ENCODE measurements at regions not wholly inside any gene's neighbourhood (a gene's known extent, or its start where the extent isn't known, plus 50 kb on each side); places are given as distances from the start of the nearest gene placed in this dataset.

DNA sequence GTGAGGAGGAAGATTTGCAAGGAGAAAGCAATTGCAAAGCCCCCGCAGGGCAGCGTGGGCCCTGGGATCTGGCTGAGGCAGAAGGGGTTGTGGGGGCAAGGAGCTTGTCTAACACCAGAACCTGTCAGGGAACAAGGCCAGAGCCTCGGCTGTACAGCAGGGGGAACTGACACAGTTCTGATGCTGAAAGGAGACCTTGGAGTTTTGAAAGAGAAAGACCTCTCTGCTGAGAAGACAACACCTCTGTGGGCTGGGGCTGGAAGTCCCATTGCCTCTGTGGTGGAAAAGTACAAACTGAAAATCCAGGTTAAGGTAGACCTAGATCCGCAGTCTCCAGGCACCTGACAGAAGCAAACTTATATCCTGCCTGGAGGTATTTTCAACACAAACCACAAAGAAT lies 86.9 kb upstream of the CST7 start:
- no peak overlapping the region for H3K27ac Mint-ChIP-seq
- H3K4me1 Mint-ChIP-seq (ENCODE audit: low read depth), result peaks cover 13% of the 10 kb centered on the region
- no peaks in the 10 kb centered on the region for H3K27me3 Mint-ChIP-seq (ENCODE audit: low read depth)
- no peak overlapping the region for H3K4me3 Mint-ChIP-seq
- no peak for DNase-seq (ENCODE audit: low spot score)
- no peaks in the 10 kb centered on the region for H3K36me3 Mint-ChIP-seq (ENCODE audit: low read depth)
- peaks cover 33% of the 10 kb centered on the region for H3K9me3 Mint-ChIP-seq

DNA sequence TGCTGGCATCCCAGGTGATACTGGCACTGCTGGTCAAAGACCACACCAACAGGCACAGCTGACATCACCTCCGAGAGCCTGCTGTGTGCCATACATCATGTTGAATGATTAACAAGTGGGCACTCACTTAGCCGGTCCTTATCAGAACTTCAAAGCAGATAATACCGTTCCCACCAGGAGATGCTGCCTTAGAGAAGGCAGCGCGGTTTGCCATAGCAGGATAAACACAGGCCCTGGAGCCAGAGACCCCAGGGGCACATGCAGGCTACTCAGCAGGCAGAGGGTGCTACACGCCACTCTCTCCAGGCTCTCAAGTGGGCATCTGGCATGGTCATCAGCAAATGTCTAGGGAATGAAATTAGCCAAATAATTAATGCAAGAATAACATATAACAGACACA lies 86.5 kb upstream of the CST7 start:
- Mint-ChIP-seq H3K27me3 (ENCODE audit: low read depth) (no peaks in the 10 kb centered on the region), H3K4me1 (ENCODE audit: low read depth) (peaks cover 11% of the 10 kb centered on the region), H3K27ac (no peak overlapping the region), H3K4me3 (no peak overlapping the region), H3K36me3 (ENCODE audit: low read depth) (no peaks in the 10 kb centered on the region), H3K9me3 (peaks cover 33% of the 10 kb centered on the region)
- no peak for DNase-seq (ENCODE audit: low spot score)

- Mint-ChIP-seq H3K36me3 (ENCODE audit: low read depth) (no peaks in the 10 kb centered on the region), H3K27me3 (ENCODE audit: low read depth) (no peaks in the 10 kb centered on the region), H3K4me3 (no peak overlapping the region), H3K27ac (no peak overlapping the region), H3K4me1 (ENCODE audit: low read depth) (peaks cover 6% of the 10 kb centered on the region), H3K9me3 (peaks cover 27% of the 10 kb centered on the region)
- no peak for DNase-seq (ENCODE audit: low spot score)
These were observed 85.7 kb upstream of the CST7 start for GRCh38 chr20:24863356-24863755.

- Mint-ChIP-seq H3K4me3 (no peak overlapping the region), H3K4me1 (ENCODE audit: low read depth) (no peaks in the 10 kb centered on the region), H3K9me3 (peaks cover 21% of the 10 kb centered on the region), H3K27me3 (ENCODE audit: low read depth) (no peaks in the 10 kb centered on the region), H3K27ac (no peak overlapping the region), H3K36me3 (ENCODE audit: low read depth) (no peaks in the 10 kb centered on the region)
- DNase-seq (ENCODE audit: low spot score), result no peak
These were observed 83.1 kb upstream of the CST7 start for GRCh38 chr20:24866008-24866407.

- H3K36me3 Mint-ChIP-seq (ENCODE audit: low read depth), result no peaks in the 10 kb centered on the region
- H3K4me3 Mint-ChIP-seq, result no peak overlapping the region
- H3K27me3 Mint-ChIP-seq (ENCODE audit: low read depth), result no peaks in the 10 kb centered on the region
- H3K27ac Mint-ChIP-seq, result no peak overlapping the region
- no peak for DNase-seq (ENCODE audit: low spot score)
- H3K9me3 Mint-ChIP-seq, result peaks cover 21% of the 10 kb centered on the region
- no peaks in the 10 kb centered on the region for H3K4me1 Mint-ChIP-seq (ENCODE audit: low read depth)
These were observed 82.3 kb upstream of the CST7 start for GRCh38 chr20:24866742-24867141.

- H3K4me3 Mint-ChIP-seq, result no peak overlapping the region
- peaks cover 21% of the 10 kb centered on the region for H3K9me3 Mint-ChIP-seq
- DNase-seq (ENCODE audit: low spot score), result no peak
- no peaks in the 10 kb centered on the region for H3K36me3 Mint-ChIP-seq (ENCODE audit: low read depth)
- H3K27me3 Mint-ChIP-seq (ENCODE audit: low read depth), result no peaks in the 10 kb centered on the region
- no peaks in the 10 kb centered on the region for H3K4me1 Mint-ChIP-seq (ENCODE audit: low read depth)
- H3K27ac Mint-ChIP-seq, result no peak overlapping the region
These were observed 81.5 kb upstream of the CST7 start for GRCh38 chr20:24867556-24867955.

GRCh38 chr20:24868396-24868927 lies 80.6 kb upstream of the CST7 start:
- no peak overlapping the region for H3K27ac Mint-ChIP-seq
- H3K9me3 Mint-ChIP-seq, result peaks cover 16% of the 10 kb centered on the region
- H3K27me3 Mint-ChIP-seq (ENCODE audit: low read depth), result no peaks in the 10 kb centered on the region
- H3K36me3 Mint-ChIP-seq (ENCODE audit: low read depth), result no peaks in the 10 kb centered on the region
- no peak for DNase-seq (ENCODE audit: low spot score)
- no peaks in the 10 kb centered on the region for H3K4me1 Mint-ChIP-seq (ENCODE audit: low read depth)
- no peak overlapping the region for H3K4me3 Mint-ChIP-seq

GRCh38 chr20:24868959-24869358 lies 80.1 kb upstream of the CST7 start:
- DNase-seq (ENCODE audit: low spot score), result no peak
- Mint-ChIP-seq H3K9me3 (peaks cover 14% of the 10 kb centered on the region), H3K4me1 (ENCODE audit: low read depth) (no peaks in the 10 kb centered on the region), H3K27me3 (ENCODE audit: low read depth) (no peaks in the 10 kb centered on the region), H3K4me3 (no peak overlapping the region), H3K36me3 (ENCODE audit: low read depth) (no peaks in the 10 kb centered on the region), H3K27ac (no peak overlapping the region)

DNA sequence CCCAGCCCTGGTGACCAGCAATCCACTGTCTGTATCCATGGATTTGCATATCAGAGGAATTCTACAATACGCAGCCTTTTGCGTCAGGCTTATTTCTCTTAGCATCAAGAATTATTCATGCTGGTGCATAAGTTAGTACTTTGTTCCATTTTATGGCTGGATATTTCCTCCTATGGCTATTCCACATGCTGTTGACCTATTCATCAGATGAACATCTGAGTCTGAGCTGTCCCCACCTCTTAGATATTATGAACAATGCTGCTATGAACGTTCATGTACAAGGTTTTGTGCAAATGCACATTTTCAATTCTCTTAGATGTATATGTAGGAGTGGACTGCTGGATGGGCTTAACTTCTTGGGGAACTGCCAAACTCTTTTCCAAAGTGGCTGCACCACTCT lies 79.0 kb upstream of the CST7 start:
- Mint-ChIP-seq H3K4me1 (ENCODE audit: low read depth) (no peaks in the 10 kb centered on the region), H3K27ac (no peak overlapping the region), H3K27me3 (ENCODE audit: low read depth) (peaks cover 3% of the 10 kb centered on the region), H3K9me3 (peaks cover 8% of the 10 kb centered on the region), H3K4me3 (no peak overlapping the region), H3K36me3 (ENCODE audit: low read depth) (no peaks in the 10 kb centered on the region)
- DNase-seq (ENCODE audit: low spot score), result no peak

- DNase-seq (ENCODE audit: low spot score), result no peak
- Mint-ChIP-seq H3K9me3 (peaks cover under 1% of the 10 kb centered on the region), H3K36me3 (ENCODE audit: low read depth) (no peaks in the 10 kb centered on the region)
These were observed 78.2 kb upstream of the CST7 start for GRCh38 chr20:24870881-24871280.

DNA sequence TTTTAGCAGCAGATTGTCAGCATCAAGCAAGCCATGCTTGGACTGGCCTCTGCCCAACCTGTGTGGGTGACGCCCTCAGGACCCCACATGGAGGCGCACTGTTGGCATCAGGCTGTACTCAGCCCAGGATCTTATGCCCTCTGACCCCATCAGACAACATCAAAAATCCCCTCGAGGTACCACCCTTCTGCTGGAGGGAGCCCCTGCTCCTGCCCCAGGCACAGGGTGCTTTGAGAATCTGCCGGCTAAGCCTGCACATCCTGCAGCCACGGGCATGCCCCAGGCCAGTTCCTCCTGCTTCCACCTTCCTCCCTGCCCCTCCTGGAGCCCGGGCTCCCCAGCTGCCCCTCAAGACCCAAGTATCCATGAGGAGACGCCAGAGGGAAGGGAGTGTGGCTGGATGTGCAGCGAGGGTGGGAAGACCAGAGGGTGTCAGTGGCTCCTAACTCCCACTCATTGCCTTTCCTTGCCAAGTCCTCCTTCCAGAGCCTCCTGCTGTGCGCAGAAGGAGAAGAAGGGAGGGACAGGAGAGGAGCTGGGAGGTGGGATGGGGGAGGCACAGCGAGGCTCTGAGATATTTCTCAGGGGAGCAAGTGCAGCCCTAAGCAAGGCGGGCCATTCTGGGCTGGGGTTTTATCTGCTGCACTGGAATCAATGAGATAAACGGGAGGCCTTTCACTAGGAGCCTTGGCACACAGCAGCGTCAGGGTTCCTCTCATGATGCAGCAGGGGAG lies 77.4 kb upstream of the CST7 start:
- H3K9me3 Mint-ChIP-seq, result no peaks in the 10 kb centered on the region
- no peaks in the 10 kb centered on the region for H3K36me3 Mint-ChIP-seq (ENCODE audit: low read depth)
- peaks cover 5% of the 10 kb centered on the region for H3K27me3 Mint-ChIP-seq (ENCODE audit: low read depth)
- H3K4me3 Mint-ChIP-seq, result no peak overlapping the region
- H3K27ac Mint-ChIP-seq, result no peak overlapping the region
- H3K4me1 Mint-ChIP-seq (ENCODE audit: low read depth), result no peaks in the 10 kb centered on the region
- DNase-seq (ENCODE audit: low spot score), result no peak

More at GRCh38 chr20:24870881-24871280, 78.2 kb upstream of the CST7 start:
- H3K27me3 Mint-ChIP-seq (ENCODE audit: low read depth), result peaks cover 3% of the 10 kb centered on the region
- no peak overlapping the region for H3K27ac Mint-ChIP-seq
- H3K4me1 Mint-ChIP-seq (ENCODE audit: low read depth), result no peaks in the 10 kb centered on the region
- H3K4me3 Mint-ChIP-seq, result no peak overlapping the region

GRCh38 chr20:24872291-24873024 lies 76.6 kb upstream of the CST7 start:
- no peaks in the 10 kb centered on the region for H3K9me3 Mint-ChIP-seq

DNA sequence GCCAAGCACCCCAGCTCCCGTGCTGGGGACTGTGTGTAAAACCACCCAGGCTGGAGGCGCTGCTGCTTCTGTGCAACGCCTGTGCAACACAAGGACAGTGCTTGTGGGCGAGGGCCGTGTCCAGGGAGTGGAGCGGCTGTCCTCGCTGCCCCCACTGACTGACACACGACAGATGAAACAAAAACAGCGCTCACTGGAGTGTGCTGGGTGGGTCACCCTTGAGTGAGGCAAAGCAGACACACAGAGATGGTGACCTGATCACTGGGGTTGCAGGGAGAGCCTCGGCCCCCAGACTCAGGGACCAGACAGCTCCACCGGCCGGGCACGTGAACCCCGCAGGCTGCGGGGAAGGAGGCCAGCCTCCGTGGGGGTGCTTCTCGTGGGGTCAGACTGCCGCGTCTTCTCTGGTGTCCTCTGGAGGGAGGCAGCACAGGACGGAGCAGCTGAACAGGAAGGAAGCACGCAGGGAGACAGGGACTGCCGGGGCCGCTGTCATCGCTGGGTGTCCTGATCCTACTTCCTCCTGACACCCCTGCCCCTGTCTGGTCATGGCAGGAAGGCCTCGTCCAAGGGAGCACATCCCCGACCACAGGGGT lies 75.9 kb upstream of the CST7 start:
- Mint-ChIP-seq H3K9me3 (no peaks in the 10 kb centered on the region), H3K4me3 (no peak overlapping the region), H3K36me3 (ENCODE audit: low read depth) (no peaks in the 10 kb centered on the region), H3K4me1 (ENCODE audit: low read depth) (no peaks in the 10 kb centered on the region), H3K27me3 (ENCODE audit: low read depth) (peaks cover 5% of the 10 kb centered on the region), H3K27ac (no peak overlapping the region)
- DNase-seq (ENCODE audit: low spot score), result no peak

More at GRCh38 chr20:24872291-24873024, 76.6 kb upstream of the CST7 start:
- Mint-ChIP-seq H3K36me3 (ENCODE audit: low read depth) (no peaks in the 10 kb centered on the region), H3K27ac (no peak overlapping the region), H3K4me3 (no peak overlapping the region), H3K27me3 (ENCODE audit: low read depth) (peaks cover 5% of the 10 kb centered on the region), H3K4me1 (ENCODE audit: low read depth) (no peaks in the 10 kb centered on the region)
- DNase-seq (ENCODE audit: low spot score), result no peak

DNA sequence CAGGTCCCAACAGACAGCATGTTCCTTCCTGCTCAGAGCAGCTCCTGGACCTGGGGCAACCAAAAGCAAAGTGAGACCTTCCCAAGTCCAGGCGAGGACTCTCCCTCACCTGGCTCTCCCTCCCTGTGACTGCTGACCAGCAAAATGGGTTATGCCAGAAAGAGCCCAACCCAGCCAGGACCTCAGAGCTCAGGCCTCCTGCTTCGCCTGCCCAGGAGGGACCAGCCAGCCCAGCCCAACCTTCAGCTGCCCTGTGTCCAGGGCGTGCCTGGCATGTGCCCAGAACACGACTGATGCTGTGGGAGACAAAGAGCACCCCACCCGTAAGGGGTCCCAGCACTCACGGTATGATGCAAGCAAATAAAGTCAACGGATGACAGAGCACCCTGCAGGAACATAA lies 74.0 kb upstream of the CST7 start:
- Mint-ChIP-seq H3K9me3 (no peaks in the 10 kb centered on the region), H3K27me3 (ENCODE audit: low read depth) (peaks cover 5% of the 10 kb centered on the region), H3K4me1 (ENCODE audit: low read depth) (no peaks in the 10 kb centered on the region)

More for the DNA sequence above, 74.0 kb upstream of the CST7 start:
- no peaks in the 10 kb centered on the region for H3K36me3 Mint-ChIP-seq (ENCODE audit: low read depth)
- no peak overlapping the region for H3K27ac Mint-ChIP-seq
- H3K4me3 Mint-ChIP-seq, result no peak overlapping the region
- no peak for DNase-seq (ENCODE audit: low spot score)
